WI38 (cell line): ENCODE measurements at regions not wholly inside any gene's neighbourhood (a gene's known extent, or its start where the extent isn't known, plus 50 kb on each side); places are given as distances from the start of the nearest gene placed in this dataset.
A peak's percentile ranks its signal among the peaks of the same experiment; 100 is the strongest.

ENCODE experiments used
- H3K4me3 ChIP-seq: 2 replicates; pipeline ENCODE4 v1.5.1; 2011; ENCODE audit warnings: low read depth, mild to moderate bottlenecking, control low read depth, low read length
- TF ChIP-seq, protein P1 (sequence below): IDR thresholded peaks from 2 replicates; pipeline ENCODE4 v1.5.1; 2012; ENCODE audit warnings: low read depth, mild to moderate bottlenecking, control low read depth, low read length

DNA sequence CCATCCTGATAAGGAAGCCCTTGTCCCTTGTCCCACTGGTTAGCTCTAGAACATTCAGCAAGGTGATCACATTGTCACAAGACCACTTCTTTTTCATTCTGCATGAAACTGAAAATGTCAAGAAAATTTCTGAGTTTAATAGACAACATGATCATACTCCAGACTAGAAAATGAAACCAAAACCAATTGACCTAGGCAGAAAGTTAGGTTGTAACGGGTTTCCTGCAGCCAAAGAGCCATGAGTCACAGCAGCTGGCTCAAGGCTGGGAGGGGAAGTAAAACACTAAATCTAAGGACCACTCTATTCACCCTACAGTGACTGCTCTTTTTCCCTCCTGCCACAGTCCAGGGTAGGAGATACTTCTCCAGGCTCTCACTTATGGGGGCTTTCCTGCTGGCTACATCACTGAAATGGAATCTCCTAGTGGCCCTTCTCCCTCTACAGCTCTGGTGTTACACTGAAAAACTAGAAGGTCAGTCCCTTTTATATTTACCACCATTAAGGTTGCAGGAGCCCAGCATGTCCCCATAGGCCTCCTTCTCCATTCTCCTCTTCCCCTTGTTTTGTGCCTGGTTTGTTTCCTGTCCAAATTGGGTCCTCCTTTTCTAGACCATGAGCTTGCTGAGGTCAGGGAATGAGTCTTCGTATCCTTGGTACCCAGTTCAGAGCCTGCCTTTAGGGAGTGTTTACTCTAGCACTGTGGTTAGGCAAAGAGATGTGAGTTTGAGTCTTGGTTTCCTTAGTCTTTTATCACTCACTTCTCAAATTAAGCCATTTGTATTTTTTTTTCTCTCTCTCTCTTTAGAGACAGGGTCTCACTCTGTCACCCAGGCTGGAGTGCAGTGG is 236.5 kb upstream of the JUN start:
- H3K4me3 ChIP-seq: peak overlapping the region; percentile 46
- TF ChIP-seq, protein P1, sequence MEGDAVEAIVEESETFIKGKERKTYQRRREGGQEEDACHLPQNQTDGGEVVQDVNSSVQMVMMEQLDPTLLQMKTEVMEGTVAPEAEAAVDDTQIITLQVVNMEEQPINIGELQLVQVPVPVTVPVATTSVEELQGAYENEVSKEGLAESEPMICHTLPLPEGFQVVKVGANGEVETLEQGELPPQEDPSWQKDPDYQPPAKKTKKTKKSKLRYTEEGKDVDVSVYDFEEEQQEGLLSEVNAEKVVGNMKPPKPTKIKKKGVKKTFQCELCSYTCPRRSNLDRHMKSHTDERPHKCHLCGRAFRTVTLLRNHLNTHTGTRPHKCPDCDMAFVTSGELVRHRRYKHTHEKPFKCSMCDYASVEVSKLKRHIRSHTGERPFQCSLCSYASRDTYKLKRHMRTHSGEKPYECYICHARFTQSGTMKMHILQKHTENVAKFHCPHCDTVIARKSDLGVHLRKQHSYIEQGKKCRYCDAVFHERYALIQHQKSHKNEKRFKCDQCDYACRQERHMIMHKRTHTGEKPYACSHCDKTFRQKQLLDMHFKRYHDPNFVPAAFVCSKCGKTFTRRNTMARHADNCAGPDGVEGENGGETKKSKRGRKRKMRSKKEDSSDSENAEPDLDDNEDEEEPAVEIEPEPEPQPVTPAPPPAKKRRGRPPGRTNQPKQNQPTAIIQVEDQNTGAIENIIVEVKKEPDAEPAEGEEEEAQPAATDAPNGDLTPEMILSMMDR: no peak

DNA sequence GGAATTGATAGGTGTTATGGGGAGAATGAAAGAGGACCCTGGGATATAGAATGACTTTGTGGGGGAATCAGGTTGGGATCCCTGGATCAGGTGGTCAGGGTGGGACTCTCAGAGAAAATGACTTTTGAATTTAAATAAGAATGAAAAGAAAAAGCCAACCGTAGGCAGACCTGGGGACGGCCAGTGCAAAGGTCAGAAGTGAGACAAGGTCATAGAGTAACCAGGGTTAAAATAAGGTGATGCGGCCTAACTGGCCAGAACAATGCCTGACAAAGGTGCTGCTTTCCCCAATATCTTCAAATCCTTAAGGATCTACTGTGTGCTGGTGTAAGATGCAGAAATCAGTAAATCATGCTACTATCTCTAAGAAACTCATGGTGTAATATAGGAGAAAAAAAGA is 238.4 kb upstream of the JUN start:
- no peak overlapping the region for H3K4me3 ChIP-seq
- TF ChIP-seq, protein P1: no peak

DNA sequence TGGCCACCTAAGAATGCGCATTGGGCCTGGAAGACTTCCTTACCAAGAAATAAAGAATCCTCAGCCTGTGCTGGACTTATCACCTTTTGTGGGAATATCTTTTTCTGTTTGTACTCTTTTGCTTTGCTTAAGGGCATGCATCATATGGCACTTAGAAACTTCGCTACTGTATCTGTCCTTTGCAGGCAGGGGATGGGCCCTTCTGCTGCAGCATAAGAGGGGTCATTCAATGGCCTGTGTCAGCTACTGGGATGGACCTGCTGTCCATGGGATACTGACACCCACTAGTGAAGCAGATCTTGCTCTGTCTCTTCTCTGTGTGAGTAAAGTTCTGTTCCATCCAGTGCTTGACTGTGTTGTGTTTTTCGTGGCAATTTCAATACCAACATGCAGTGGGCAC is 239.0 kb upstream of the JUN start:
- TF ChIP-seq, protein P1: no peak
- no peak overlapping the region for H3K4me3 ChIP-seq

- TF ChIP-seq, protein P1: no peak
- H3K4me3 ChIP-seq: no peak overlapping the region
Observed at GRCh38 chr1:59025201-59025600, 241.4 kb upstream of the JUN start.

DNA sequence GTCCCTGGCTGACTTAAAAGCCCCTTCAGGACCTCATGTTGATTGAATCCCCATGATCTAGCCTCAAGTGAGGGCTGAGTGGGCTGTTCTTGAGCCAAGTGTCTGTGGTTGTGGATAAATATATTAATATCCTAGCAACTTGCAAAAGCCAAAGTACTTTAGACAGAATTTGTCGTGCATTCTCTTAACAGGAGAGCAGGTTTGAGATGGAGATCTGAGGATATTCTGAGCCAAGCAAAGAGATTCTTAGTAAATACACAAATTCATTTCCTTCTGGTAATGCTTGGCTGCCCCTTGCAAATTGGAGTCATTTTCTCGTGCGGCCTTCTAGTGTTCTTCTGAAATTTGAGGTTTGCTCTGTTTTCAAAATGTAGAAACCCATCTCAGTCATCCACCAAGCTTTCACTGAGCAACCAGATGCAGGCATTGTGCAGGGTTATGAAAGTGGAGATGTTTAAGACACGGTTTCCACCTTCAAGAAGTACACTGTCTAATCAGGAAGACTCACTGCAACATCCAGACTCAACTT is 242.1 kb upstream of the JUN start:
- no peak overlapping the region for H3K4me3 ChIP-seq
- TF ChIP-seq, protein P1: no peak

- no peak overlapping the region for H3K4me3 ChIP-seq
- TF ChIP-seq, protein P1: no peak
Observed at GRCh38 chr1:59026472-59026948, 242.7 kb upstream of the JUN start.

- H3K4me3 ChIP-seq: no peak overlapping the region
- TF ChIP-seq, protein P1: no peak
Observed at GRCh38 chr1:59027177-59027576, 243.3 kb upstream of the JUN start.
